ENCODE measurements at regions not wholly inside any gene's neighbourhood (a gene's known extent, or its start where the extent isn't known, plus 50 kb on each side); places are given as distances from the start of the nearest gene placed in this dataset.

DNA sequence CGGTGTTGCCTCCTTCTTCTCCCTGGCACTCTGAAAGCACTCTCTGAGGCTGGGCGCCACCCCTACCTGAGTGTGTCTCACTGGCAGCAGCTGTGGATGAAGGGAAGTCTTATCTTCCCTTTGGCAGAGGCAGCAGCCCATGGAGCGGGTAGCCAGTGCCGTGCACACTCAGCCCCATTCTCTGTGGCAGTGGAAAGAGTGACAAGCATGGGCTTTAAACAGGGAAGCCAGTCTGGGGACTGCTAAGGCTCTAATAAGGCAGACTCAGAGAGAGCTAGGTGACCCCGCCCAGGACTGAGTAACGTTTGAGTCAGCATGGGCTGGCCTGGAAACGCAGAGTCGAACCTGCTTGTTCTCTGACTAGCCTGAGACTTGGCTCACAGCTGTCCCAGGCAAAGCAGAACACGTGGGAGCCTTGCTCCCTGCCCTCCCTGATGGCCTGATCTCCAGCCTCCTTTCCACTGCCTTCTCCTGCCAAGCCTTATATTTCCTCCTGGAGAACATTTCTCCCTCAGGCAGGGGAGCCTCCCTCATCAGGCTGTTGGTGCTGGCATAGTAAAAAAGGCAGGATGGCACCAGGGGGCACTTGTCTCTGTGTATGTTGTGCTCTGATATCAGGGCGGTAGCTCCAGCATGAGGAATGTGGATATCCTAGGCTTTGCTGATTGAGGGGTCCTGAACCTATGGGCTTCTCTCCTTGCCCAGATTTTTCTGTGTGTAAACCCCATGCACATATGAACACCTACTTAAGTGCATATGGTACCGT lies 93.9 kb upstream of the LGALSL start:
- H3K36me3 Mint-ChIP-seq: no peaks in the 10 kb centered on the region
- H3K4me1 Mint-ChIP-seq: no peaks in the 10 kb centered on the region
- no peak for DNase-seq
- peaks cover 3 to 10% (median 4%) of the 10 kb centered on the region in 3 donors for H3K27me3 Mint-ChIP-seq (ENCODE audit: low read depth in 3 of 3)
- no peak overlapping the region for H3K27ac Mint-ChIP-seq
- no peaks in the 10 kb centered on the region for H3K9me3 Mint-ChIP-seq
- no peak overlapping the region for H3K4me3 Mint-ChIP-seq

DNA sequence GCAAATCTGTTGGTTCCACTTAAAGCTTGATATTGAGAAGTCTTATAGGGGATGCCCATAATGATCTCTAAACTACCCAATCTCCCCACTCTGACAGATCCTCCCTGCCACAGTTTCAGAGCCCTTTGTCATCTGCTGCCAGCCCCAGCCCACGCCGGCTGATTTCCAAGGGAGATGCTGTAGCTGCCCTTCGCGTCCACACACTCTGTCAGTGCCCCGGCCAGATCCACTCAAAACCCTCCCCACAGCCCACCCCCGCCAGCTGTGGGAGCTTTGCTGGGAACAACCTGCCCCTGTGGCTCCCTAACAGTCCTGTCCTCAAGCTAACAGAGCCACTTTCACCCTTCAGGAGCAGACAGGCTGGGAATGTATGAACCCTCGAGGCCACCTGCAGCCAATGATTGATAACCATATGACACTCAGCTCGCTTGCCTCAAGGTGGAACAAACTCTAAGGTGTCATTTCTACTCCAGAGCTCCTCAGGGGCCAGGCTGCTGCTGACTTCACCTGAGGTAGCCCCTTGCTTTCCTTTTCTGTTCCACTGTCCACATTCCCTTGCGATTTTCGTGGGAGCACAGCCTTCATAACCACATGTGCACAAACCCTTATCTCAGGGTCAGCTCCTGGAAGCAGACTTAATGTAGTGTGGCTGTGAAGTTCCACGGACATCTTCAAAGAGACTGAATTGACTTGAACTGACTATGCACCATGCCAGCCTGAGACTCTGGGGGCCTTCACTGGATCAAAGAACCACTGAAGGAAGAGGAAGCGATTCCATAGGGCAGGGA lies 92.6 kb upstream of the LGALSL start:
- no peak overlapping the region for H3K4me3 Mint-ChIP-seq
- no peak overlapping the region for H3K27ac Mint-ChIP-seq
- H3K36me3 Mint-ChIP-seq: no peaks in the 10 kb centered on the region
- H3K27me3 Mint-ChIP-seq (ENCODE audit: low read depth in 3 of 3): peaks cover 3 to 6% (median 4%) of the 10 kb centered on the region in 3 donors
- H3K9me3 Mint-ChIP-seq: no peaks in the 10 kb centered on the region
- DNase-seq: no peak
- no peaks in the 10 kb centered on the region for H3K4me1 Mint-ChIP-seq

DNA sequence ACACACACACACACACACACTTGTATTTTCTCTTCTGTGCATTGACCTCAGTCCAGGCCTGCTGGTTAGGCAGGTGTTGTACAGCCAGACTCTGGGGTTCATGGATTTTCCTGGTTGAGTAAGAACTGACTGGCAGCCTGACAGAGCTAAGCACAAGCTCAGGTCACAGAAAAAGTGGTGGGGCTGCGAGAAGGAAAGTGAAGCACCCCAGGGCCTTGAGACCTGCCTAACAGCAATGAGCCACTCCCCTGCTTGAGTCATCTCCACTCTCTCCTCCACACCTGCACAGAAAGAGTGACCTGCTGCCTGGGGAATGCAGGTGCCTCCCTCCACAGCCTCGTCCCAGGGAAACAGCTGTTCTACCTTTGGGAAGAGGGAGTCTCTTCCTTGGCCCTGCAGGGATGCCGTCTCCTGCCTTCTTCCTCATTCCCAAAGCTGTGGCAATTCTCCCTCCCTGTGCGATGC lies 91.4 kb upstream of the LGALSL start:
- Mint-ChIP-seq H3K4me3 (no peak overlapping the region), H3K36me3 (no peaks in the 10 kb centered on the region)

DNA sequence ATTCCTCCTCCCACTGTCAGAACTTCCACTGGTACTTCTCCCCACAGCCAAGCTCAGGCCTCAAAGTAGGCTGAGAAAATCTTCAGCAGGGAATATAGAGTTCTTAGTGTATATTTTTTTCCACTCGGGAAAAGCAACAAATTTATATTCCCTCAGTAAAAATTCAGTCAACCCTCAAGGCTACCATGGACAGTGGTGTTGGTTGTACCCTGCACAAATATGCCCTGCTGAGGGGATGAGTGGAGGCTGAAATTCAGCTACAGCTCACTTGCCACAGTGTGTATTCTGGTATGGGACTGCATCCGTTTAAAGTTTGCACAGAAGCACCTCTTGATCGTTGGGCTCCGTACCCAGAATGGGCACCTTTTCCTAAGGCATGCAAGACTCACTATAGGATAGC lies 90.8 kb upstream of the LGALSL start:
- no peaks in the 10 kb centered on the region for H3K36me3 Mint-ChIP-seq
- H3K9me3 Mint-ChIP-seq: no peaks in the 10 kb centered on the region
- no peaks in the 10 kb centered on the region for H3K4me1 Mint-ChIP-seq
- H3K4me3 Mint-ChIP-seq: no peak overlapping the region
- no peak overlapping the region for H3K27ac Mint-ChIP-seq
- H3K27me3 Mint-ChIP-seq (ENCODE audit: low read depth in 3 of 3): peaks cover 2 to 4% (median 4%) of the 10 kb centered on the region in 3 donors
- no peak for DNase-seq

More for the DNA sequence above, 91.4 kb upstream of the LGALSL start:
- H3K27ac Mint-ChIP-seq: no peak overlapping the region
- H3K4me1 Mint-ChIP-seq: no peaks in the 10 kb centered on the region
- peaks cover 2 to 4% (median 4%) of the 10 kb centered on the region in 3 donors for H3K27me3 Mint-ChIP-seq (ENCODE audit: low read depth in 3 of 3)
- DNase-seq: no peak
- no peaks in the 10 kb centered on the region for H3K9me3 Mint-ChIP-seq

DNA sequence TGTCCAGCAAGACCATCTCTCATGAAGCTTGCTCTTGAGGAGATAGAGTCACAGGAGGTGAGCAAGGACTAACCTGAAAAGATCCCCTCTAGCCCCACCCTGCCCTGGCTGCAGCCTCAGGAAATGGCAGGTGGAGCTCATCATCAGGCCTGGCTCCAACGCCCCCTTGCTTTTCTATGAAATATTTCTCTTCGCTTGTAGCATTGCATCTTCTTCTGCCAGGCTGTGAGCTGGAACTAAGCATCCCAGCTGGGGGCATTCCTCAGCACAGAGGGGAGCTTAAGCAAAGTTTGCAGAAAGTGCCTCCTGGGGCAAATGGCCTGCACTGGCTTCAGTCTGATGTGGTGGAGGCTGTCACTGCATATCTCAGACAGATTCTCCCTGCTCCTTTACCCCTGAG lies 90.1 kb upstream of the LGALSL start:
- no peak for DNase-seq
- no peak overlapping the region for H3K4me3 Mint-ChIP-seq
- no peaks in the 10 kb centered on the region for H3K36me3 Mint-ChIP-seq
- H3K27ac Mint-ChIP-seq: no peak overlapping the region
- no peaks in the 10 kb centered on the region for H3K4me1 Mint-ChIP-seq
- H3K9me3 Mint-ChIP-seq: no peaks in the 10 kb centered on the region
- peaks cover 2 to 4% (median 3%) of the 10 kb centered on the region in 3 donors for H3K27me3 Mint-ChIP-seq (ENCODE audit: low read depth in 3 of 3)

DNA sequence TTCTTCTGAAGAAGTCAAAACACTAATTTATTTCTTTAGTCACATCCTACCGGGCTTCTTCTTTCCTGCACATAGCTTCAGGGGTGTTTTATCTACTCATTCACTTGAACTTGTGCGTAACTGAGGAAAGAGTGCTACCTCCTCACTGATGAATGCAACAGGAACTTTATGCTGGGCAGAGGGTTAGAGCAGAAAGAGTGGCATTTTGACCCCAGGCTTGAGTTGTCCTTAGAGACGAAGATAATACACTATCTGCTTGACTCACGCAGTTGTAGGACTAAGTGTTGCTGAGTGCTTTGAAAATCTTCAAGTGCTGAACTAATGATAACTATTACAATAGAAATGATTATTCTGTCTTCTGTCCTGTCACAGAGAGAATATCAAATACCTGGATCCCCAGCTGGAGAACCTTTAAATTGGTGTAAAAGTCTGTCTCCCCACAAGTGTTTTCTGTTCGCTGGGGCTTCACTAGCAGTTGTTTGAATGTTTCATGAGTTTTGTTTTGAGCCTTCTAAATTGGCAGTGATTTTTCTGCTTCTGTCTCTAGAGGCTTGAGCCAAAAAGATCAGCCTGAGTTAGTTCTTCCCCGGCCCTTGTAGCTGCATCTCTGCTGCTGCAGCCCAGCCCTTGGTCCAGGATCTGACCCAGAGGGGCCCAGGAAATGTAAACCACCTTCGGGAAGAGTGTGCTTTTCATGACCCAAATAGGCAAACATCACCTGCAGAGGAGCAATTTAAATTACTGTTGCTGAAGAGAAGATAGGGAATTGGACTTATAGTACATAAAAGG lies 86.3 kb upstream of the LGALSL start:
- no peak for DNase-seq
- H3K36me3 Mint-ChIP-seq: no peaks in the 10 kb centered on the region
- H3K9me3 Mint-ChIP-seq: no peaks in the 10 kb centered on the region
- no peak overlapping the region for H3K27ac Mint-ChIP-seq
- peaks cover 2 to 7% (median 4%) of the 10 kb centered on the region in 3 donors for H3K27me3 Mint-ChIP-seq (ENCODE audit: low read depth in 3 of 3)
- no peak overlapping the region for H3K4me3 Mint-ChIP-seq
- no peaks in the 10 kb centered on the region for H3K4me1 Mint-ChIP-seq

DNA sequence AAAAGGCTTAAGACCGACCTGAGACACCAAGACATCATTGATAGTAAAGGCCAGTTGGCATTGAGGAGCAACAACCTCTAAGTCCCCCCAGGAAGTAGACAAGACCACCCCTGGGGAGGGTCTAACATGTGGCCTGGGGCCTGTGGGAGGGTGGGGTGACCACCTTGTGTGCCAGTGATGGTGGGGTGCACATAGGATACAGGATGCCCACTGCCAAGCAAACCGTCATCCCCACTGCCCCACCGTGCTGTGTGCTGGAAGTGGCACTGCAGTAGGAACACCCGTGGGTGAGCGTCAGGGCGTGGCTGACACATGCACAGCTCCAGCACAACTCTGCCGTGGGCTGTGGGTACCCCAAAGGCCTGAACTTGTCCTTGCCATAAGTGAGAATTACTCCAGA lies 84.3 kb upstream of the LGALSL start:
- H3K4me1 Mint-ChIP-seq: no peaks in the 10 kb centered on the region
- H3K36me3 Mint-ChIP-seq: no peaks in the 10 kb centered on the region
- no peak overlapping the region for H3K27ac Mint-ChIP-seq
- H3K9me3 Mint-ChIP-seq: peaks cover 0 to 2% (median 0%) of the 10 kb centered on the region in 6 donors
- no peak for DNase-seq
- H3K27me3 Mint-ChIP-seq (ENCODE audit: low read depth in 3 of 3): peaks cover 4 to 10% (median 10%) of the 10 kb centered on the region in 3 donors
- no peak overlapping the region for H3K4me3 Mint-ChIP-seq

DNA sequence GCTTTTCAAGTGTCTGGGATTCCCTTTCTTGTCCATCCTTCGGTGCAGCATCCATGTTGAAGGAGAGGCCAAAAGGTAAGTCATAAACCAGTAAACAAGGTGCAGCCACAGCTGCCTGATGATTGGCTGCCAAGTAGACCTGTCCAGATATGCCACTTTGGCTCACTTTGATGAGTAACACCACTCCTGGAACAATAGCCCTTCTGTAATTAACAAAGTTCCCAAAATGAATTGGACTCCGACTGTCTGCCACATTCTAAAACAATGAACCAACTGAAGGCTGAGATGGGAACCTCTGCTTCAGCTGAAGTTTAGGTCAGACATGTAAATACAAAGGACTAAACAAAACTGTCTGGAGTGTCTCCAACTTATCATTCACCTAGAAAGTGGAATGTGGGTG lies 82.2 kb upstream of the LGALSL start:
- no peaks in the 10 kb centered on the region for H3K36me3 Mint-ChIP-seq
- H3K4me3 Mint-ChIP-seq: no peak overlapping the region
- H3K27ac Mint-ChIP-seq: no peak overlapping the region
- peaks cover 4 to 19% (median 10%) of the 10 kb centered on the region in 3 donors for H3K27me3 Mint-ChIP-seq (ENCODE audit: low read depth in 3 of 3)
- DNase-seq: no peak
- peaks cover 0 to 2% (median 0%) of the 10 kb centered on the region in 6 donors for H3K9me3 Mint-ChIP-seq
- H3K4me1 Mint-ChIP-seq: no peaks in the 10 kb centered on the region

DNA sequence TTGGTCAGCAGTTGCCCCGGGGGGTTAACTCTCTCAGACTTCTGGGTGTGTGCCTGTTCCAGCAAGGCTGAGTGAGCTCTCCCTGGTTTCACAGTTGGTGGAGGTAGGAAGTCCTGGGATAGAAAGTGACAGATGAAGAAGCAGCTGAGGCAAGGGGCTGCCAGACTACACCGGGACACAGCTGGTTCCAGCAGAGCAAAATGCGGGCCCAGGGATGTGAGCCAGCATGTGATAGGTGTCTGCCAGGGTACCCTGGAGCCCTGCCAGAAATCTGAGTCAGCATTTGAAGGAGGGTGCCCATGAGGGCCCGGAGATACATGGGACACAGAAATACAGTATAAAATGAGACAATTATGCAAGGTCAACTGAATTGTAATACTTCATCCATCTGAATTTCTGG lies 79.3 kb upstream of the LGALSL start:
- Mint-ChIP-seq H3K27me3 (ENCODE audit: low read depth in 3 of 3) (peaks cover 6 to 21% (median 13%) of the 10 kb centered on the region in 3 donors), H3K27ac (peak overlapping the region in 1 of 6 donors; percentile 42), H3K4me3 (no peak overlapping the region), H3K36me3 (no peaks in the 10 kb centered on the region), H3K9me3 (peaks cover 0 to 2% (median 0%) of the 10 kb centered on the region in 6 donors), H3K4me1 (no peaks in the 10 kb centered on the region)
- DNase-seq: no peak

DNA sequence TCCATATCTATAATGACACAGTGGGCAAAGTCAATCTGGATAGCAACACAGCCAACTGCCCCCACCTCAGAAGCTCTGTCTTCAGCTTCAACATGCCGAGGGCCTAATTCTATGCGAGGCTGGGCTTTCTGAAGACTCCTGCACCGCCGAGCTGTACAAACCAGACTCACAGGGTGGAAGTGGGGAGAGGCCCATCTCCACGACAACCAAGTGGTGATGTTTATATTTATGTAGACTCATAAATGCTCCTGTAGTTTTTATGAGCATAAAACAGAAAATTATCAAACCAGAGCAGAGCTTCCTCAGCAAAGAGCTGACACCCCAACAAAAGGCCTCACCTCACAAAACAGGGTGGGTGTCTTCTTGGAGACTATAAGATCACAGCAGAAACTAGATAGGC lies 77.0 kb upstream of the LGALSL start:
- Mint-ChIP-seq H3K27ac (peak overlapping the region in 1 of 6 donors; percentile 20), H3K36me3 (no peaks in the 10 kb centered on the region), H3K4me1 (no peaks in the 10 kb centered on the region), H3K27me3 (ENCODE audit: low read depth in 3 of 3) (peaks cover 4 to 21% (median 16%) of the 10 kb centered on the region in 3 donors), H3K4me3 (no peak overlapping the region), H3K9me3 (peaks cover 0 to 2% (median 0%) of the 10 kb centered on the region in 6 donors)
- DNase-seq: no peak

DNA sequence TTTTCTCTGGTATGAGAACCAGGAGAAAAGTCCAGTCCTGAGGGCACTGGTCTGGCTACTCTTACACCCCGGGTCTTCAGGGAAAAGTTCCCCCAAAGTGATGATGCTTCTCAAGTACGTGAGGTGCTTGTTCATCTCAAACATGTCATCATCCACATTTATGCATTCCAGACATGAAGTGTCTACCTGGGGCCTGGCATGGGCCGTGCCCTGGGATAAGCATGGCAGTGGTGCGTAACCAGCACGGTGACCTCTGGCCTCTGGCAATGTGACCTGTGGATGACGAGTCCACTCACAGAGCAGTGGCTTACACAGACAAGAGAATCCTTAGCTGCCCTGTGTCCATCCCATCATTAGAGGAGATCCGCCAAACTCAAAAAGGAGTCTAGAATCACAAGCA lies 74.8 kb upstream of the LGALSL start:
- Mint-ChIP-seq H3K36me3 (no peaks in the 10 kb centered on the region), H3K9me3 (peaks cover 0 to 2% (median 0%) of the 10 kb centered on the region in 6 donors), H3K27ac (no peak overlapping the region), H3K27me3 (ENCODE audit: low read depth in 3 of 3) (peaks cover 4 to 15% (median 13%) of the 10 kb centered on the region in 3 donors), H3K4me1 (no peaks in the 10 kb centered on the region), H3K4me3 (no peak overlapping the region)
- no peak for DNase-seq

DNA sequence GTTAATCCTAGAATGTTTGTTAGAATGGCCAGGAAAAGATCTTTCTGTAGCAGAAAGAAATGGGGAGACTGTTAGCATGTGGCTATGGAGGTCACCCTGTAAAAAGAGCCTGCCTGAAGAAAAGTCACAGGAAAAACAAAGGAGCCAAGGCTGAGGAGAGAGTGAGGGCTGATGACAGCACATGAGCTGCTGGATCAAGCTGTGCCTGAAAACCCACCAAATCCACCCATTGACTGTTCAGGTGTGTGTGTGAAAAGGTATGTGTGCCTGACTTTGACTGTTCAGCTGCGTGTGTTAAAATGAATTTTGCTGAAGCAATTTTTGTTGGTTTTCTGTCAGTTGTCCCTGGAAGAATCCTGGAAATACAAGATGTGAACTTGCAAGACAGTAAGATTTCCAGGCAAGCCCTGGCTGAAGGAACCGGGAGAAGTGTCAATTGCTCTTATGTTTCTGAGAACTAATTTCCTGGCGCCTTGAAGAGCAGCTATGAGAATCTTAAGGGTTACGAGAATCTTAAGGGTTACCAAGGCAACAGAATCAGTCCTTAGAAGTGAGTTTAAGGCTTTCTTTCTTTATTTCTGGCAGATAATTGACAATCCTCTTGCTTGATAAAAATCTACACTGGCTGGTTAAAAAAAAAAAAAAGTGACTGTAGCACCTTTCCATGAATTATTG lies 73.0 kb upstream of the LGALSL start:
- Mint-ChIP-seq H3K4me1 (no peaks in the 10 kb centered on the region), H3K4me3 (no peak overlapping the region), H3K9me3 (peaks cover 0 to 2% (median 0%) of the 10 kb centered on the region in 6 donors), H3K36me3 (no peaks in the 10 kb centered on the region), H3K27ac (no peak overlapping the region), H3K27me3 (ENCODE audit: low read depth in 3 of 3) (peaks cover 4 to 9% (median 8%) of the 10 kb centered on the region in 3 donors)
- no peak for DNase-seq

DNA sequence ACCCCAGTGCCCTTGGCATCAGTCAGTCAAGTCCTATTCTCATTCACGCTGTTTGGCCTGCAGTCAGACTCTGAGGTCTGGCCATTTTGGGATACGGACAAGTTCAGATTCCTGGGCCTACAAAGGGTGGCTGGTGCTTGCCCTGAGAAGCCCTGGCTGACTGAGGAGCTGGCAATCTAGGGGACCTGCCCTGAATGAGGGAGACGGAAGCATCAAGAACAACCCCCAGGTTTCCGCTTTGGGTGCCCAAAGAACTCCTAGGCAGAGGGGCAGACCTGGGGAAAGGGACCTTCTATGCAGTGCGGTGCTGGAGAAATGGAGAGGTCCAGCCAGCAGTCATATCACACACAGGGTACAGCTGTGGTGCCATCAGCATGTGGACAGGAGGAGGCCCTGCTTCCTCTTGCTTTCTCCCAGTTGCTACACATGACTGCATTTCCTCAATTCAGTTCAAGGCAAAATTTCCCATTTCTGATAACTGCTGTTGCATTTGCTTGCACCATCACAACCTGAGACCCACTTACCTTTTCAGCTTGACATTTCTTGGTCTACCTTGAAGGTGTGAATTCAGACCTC lies 70.9 kb upstream of the LGALSL start:
- Mint-ChIP-seq H3K36me3 (no peaks in the 10 kb centered on the region), H3K9me3 (no peaks in the 10 kb centered on the region), H3K27ac (no peak overlapping the region), H3K27me3 (ENCODE audit: low read depth in 3 of 3) (peaks cover 0 to 7% (median 2%) of the 10 kb centered on the region in 3 donors), H3K4me3 (no peak overlapping the region), H3K4me1 (no peaks in the 10 kb centered on the region)
- DNase-seq: no peak

Data from immature natural killer cell (primary cell).